Endothelial cell (in vitro differentiated cells): ENCODE measurements at regions not wholly inside any gene's neighbourhood (a gene's known extent, or its start where the extent isn't known, plus 50 kb on each side); places are given as distances from the start of the nearest gene placed in this dataset.

Experiments used
- DNase-seq: peaks from one replicate; pipeline ENCODE4 v3.0.0; 2021; ENCODE audit warnings: low spot score
- H3K27ac Mint-ChIP-seq: one replicate; pipeline ENCODE4 v1.8.0; 2021; ENCODE audit warnings: mixed read lengths, inconsistent platforms; ENCODE audit not compliant: unreplicated experiment
- H3K27me3 Mint-ChIP-seq: one replicate; pipeline ENCODE4 v1.8.0; 2021; ENCODE audit warnings: mild to moderate bottlenecking, moderate library complexity, mixed read lengths, inconsistent platforms; ENCODE audit not compliant: unreplicated experiment
- H3K36me3 Mint-ChIP-seq: one replicate; pipeline ENCODE4 v1.8.0; 2021; ENCODE audit warnings: mild to moderate bottlenecking, low read depth, mixed read lengths, inconsistent platforms; ENCODE audit not compliant: unreplicated experiment
- H3K4me1 Mint-ChIP-seq: one replicate; pipeline ENCODE4 v1.8.0; 2021; ENCODE audit warnings: mild to moderate bottlenecking, mixed read lengths, inconsistent platforms; ENCODE audit not compliant: unreplicated experiment
- H3K4me3 Mint-ChIP-seq: one replicate; pipeline ENCODE4 v1.8.0; 2021; ENCODE audit warnings: mild to moderate bottlenecking, mixed read lengths, inconsistent platforms; ENCODE audit not compliant: unreplicated experiment
- H3K9me3 Mint-ChIP-seq: one replicate; pipeline ENCODE4 v1.8.0; 2021; ENCODE audit warnings: mixed read lengths, inconsistent platforms; ENCODE audit not compliant: unreplicated experiment
- TF ChIP-seq, protein P1 (sequence below): fragments of 200-600 bp; sonication (generic); IDR thresholded peaks from one replicate; pipeline ENCODE4 v1.5.0; 2021; ENCODE audit warnings: antibody characterized with exemption; ENCODE audit not compliant: unreplicated experiment

- no peak for DNase-seq
- H3K4me1 Mint-ChIP-seq = no peaks in the 10 kb centered on the region
- H3K36me3 Mint-ChIP-seq = no peaks in the 10 kb centered on the region
- no peak overlapping the region for H3K4me3 Mint-ChIP-seq
- TF ChIP-seq, protein P1, sequence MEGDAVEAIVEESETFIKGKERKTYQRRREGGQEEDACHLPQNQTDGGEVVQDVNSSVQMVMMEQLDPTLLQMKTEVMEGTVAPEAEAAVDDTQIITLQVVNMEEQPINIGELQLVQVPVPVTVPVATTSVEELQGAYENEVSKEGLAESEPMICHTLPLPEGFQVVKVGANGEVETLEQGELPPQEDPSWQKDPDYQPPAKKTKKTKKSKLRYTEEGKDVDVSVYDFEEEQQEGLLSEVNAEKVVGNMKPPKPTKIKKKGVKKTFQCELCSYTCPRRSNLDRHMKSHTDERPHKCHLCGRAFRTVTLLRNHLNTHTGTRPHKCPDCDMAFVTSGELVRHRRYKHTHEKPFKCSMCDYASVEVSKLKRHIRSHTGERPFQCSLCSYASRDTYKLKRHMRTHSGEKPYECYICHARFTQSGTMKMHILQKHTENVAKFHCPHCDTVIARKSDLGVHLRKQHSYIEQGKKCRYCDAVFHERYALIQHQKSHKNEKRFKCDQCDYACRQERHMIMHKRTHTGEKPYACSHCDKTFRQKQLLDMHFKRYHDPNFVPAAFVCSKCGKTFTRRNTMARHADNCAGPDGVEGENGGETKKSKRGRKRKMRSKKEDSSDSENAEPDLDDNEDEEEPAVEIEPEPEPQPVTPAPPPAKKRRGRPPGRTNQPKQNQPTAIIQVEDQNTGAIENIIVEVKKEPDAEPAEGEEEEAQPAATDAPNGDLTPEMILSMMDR = no peak
- H3K27me3 Mint-ChIP-seq = peaks cover 2% of the 10 kb centered on the region
- H3K27ac Mint-ChIP-seq = no peak overlapping the region
- no peaks in the 10 kb centered on the region for H3K9me3 Mint-ChIP-seq
Observed at GRCh38 chr20:12270863-12271262, 353.2 kb downstream of the BTBD3 start.

DNA sequence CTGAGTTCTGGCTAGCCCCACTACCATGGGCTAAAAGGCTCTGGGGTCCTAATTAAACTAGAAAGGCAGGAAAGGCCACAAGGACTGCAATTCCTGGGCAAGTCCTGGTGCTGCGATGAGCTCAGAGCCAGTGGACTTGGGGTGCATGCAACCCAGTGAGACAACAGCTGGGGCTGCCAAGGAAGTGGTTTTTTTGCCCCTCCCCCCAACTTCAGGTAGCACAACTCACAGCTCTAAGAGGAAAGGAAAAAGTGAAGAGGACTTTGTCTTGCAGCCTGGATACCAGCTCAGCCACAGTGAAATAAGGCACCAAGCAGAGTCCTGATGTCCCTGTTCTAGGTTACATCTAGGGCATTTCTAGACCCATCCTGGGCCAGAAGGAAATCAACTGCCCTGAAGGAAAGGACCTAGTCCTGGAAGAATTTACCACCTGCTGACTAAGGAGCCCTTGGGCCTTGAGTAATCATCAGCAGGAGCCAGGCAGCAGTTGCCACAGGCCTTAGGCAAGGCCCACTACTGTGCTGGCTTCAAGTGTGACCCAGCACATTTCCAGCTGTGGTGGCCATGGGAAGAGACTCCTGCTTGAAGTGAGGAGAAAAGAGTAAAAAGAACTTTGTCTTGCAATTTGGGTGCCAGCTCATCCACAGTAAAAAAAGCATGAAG is 358.4 kb downstream of the BTBD3 start:
- Mint-ChIP-seq H3K36me3 (no peaks in the 10 kb centered on the region), H3K9me3 (no peaks in the 10 kb centered on the region), H3K27ac (no peak overlapping the region), H3K4me1 (no peaks in the 10 kb centered on the region), H3K27me3 (peaks cover 2% of the 10 kb centered on the region), H3K4me3 (no peak overlapping the region)
- no peak for DNase-seq
- TF ChIP-seq, protein P1 = no peak

- Mint-ChIP-seq H3K27ac (no peak overlapping the region), H3K9me3 (no peaks in the 10 kb centered on the region), H3K4me3 (no peak overlapping the region), H3K4me1 (no peaks in the 10 kb centered on the region), H3K36me3 (no peaks in the 10 kb centered on the region), H3K27me3 (no peaks in the 10 kb centered on the region)
- no peak for DNase-seq
- TF ChIP-seq, protein P1 = no peak
Observed at GRCh38 chr20:12287575-12287974, 369.9 kb downstream of the BTBD3 start.

DNA sequence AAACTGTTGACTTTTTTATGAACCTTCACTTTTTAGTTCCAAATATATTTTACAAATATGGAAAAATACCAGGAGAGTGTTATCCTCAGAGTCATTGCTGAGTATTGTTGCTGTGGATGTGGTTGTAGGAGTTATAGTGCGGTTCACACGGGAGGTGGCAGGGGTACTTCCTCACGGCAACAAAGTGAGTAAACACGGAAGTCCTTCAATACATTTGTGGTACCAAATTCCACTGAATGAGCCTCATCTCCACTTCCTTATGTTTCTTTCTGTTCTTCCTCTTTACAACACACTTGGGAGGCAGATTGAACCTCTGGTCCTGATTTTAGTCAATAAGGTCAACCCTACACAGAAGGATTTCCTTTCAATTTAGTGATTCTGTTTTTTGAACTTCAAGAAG is 371.8 kb downstream of the BTBD3 start:
- TF ChIP-seq, protein P1 = no peak
- Mint-ChIP-seq H3K27me3 (no peaks in the 10 kb centered on the region), H3K4me1 (no peaks in the 10 kb centered on the region), H3K27ac (no peak overlapping the region), H3K36me3 (no peaks in the 10 kb centered on the region), H3K9me3 (no peaks in the 10 kb centered on the region), H3K4me3 (no peak overlapping the region)
- no peak for DNase-seq

GRCh38 chr20:12291386-12291785 is 373.7 kb downstream of the BTBD3 start:
- Mint-ChIP-seq H3K27me3 (no peaks in the 10 kb centered on the region), H3K36me3 (no peaks in the 10 kb centered on the region), H3K4me1 (no peaks in the 10 kb centered on the region), H3K4me3 (no peak overlapping the region), H3K9me3 (no peaks in the 10 kb centered on the region), H3K27ac (no peak overlapping the region)
- DNase-seq = no peak
- TF ChIP-seq, protein P1 = no peak
